ENCODE measurements at regions not wholly inside any gene's neighbourhood (a gene's known extent, or its start where the extent isn't known, plus 50 kb on each side); places are given as distances from the start of the nearest gene placed in this dataset.

DNA sequence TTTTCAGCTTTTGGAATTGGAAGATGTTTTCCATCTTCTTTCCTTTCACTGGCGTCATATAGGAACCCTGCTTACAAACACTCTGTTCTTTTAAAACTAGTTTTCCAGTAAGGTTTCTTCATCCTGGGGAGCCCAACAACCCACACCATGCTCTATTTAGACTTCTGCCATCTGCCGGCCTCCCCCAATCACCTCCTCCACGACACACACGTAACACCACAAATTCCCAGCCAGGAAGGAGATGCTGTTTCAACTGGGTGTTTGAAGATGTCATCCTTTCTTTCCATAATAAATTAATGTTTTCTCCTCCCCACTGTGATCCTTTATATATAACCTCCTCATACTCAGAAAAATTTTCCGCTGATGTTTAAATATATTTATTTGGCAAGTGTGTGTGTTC is 231.4 kb upstream of the DDHD1 start:
- POLR2A ChIA-PET: no interaction called here
- CTCF ChIA-PET: no interaction called here
- no peak for DNase-seq (ENCODE audit: extremely low spot score)
- TF ChIP-seq SP1 (IDR thresholded peaks at IDR 0.05) (no peak), ARNT (IDR thresholded peaks at IDR 0.05) (no peak), FOXA1 (IDR thresholded peaks at IDR 0.05) (no peak), ELF4 (IDR thresholded peaks at IDR 0.05) (no peak), FOXK2 (IDR thresholded peaks at IDR 0.05) (no peak), BHLHE40 (IDR thresholded peaks at IDR 0.05; ENCODE audit: borderline replicate concordance) (no peak), TARDBP (IDR thresholded peaks at IDR 0.05) (no peak), SUZ12 (IDR thresholded peaks at IDR 0.05) (no peak), NFRKB (IDR thresholded peaks at IDR 0.05) (no peak), FOXM1 (IDR thresholded peaks at IDR 0.05; ENCODE audit: borderline replicate concordance) (no peak), CTBP1 (IDR thresholded peaks at IDR 0.05; ENCODE audit: borderline replicate concordance) (no peak), L3MBTL2 (conservative IDR thresholded peaks at IDR 0.05) (no peak), LEF1 (IDR thresholded peaks at IDR 0.05; ENCODE audit: borderline replicate concordance) (no peak), HDGF (IDR thresholded peaks at IDR 0.05; ENCODE audit: borderline replicate concordance) (no peak), ZNF384 (IDR thresholded peaks at IDR 0.05) (no peak)
- TF ChIP-seq, protein P1, sequence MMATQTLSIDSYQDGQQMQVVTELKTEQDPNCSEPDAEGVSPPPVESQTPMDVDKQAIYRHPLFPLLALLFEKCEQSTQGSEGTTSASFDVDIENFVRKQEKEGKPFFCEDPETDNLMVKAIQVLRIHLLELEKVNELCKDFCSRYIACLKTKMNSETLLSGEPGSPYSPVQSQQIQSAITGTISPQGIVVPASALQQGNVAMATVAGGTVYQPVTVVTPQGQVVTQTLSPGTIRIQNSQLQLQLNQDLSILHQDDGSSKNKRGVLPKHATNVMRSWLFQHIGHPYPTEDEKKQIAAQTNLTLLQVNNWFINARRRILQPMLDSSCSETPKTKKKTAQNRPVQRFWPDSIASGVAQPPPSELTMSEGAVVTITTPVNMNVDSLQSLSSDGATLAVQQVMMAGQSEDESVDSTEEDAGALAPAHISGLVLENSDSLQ (IDR thresholded peaks at IDR 0.05): no peak

GRCh38 chr14:53384073-53384472 is 230.9 kb upstream of the DDHD1 start:
- TF ChIP-seq ELF4 (IDR thresholded peaks at IDR 0.05): no peak
- no peak for TF ChIP-seq TARDBP (IDR thresholded peaks at IDR 0.05)
- TF ChIP-seq L3MBTL2 (conservative IDR thresholded peaks at IDR 0.05): no peak
- no peak for TF ChIP-seq BHLHE40 (IDR thresholded peaks at IDR 0.05; ENCODE audit: borderline replicate concordance)
- no peak for DNase-seq (ENCODE audit: extremely low spot score)
- POLR2A ChIA-PET: no interaction called here
- CTCF ChIA-PET: interaction anchor here (0.6 kb wide), 1 partner anchor 29 kb away, joined by 3 read pairs; no protein-coding TSS in a partner anchor

GRCh38 chr14:53381895-53382294 is 228.8 kb upstream of the DDHD1 start:
- ChIA-PET POLR2A (no interaction called here), CTCF (no interaction called here)
- TF ChIP-seq FOXA1 (IDR thresholded peaks at IDR 0.05) (no peak), ARNT (IDR thresholded peaks at IDR 0.05) (no peak), NFRKB (IDR thresholded peaks at IDR 0.05) (no peak), FOXK2 (IDR thresholded peaks at IDR 0.05) (no peak), SP1 (IDR thresholded peaks at IDR 0.05) (no peak), TARDBP (IDR thresholded peaks at IDR 0.05) (no peak), CTBP1 (IDR thresholded peaks at IDR 0.05; ENCODE audit: borderline replicate concordance) (no peak), FOXM1 (IDR thresholded peaks at IDR 0.05; ENCODE audit: borderline replicate concordance) (no peak), ZNF384 (IDR thresholded peaks at IDR 0.05) (no peak), LEF1 (IDR thresholded peaks at IDR 0.05; ENCODE audit: borderline replicate concordance) (no peak), L3MBTL2 (conservative IDR thresholded peaks at IDR 0.05) (no peak), BHLHE40 (IDR thresholded peaks at IDR 0.05; ENCODE audit: borderline replicate concordance) (no peak), SUZ12 (IDR thresholded peaks at IDR 0.05) (no peak), ELF4 (IDR thresholded peaks at IDR 0.05) (no peak)
- TF ChIP-seq, protein P1 (IDR thresholded peaks at IDR 0.05): no peak
- no peak for DNase-seq (ENCODE audit: extremely low spot score)

- CTCF ChIA-PET: no interaction called here
- no peak for DNase-seq (ENCODE audit: extremely low spot score)
- POLR2A ChIA-PET: no interaction called here
- TF ChIP-seq LEF1 (IDR thresholded peaks at IDR 0.05; ENCODE audit: borderline replicate concordance) (no peak), BHLHE40 (IDR thresholded peaks at IDR 0.05; ENCODE audit: borderline replicate concordance) (no peak), SP1 (IDR thresholded peaks at IDR 0.05) (no peak), SUZ12 (IDR thresholded peaks at IDR 0.05) (no peak), FOXM1 (IDR thresholded peaks at IDR 0.05; ENCODE audit: borderline replicate concordance) (no peak), ZNF384 (IDR thresholded peaks at IDR 0.05) (no peak), HDGF (IDR thresholded peaks at IDR 0.05; ENCODE audit: borderline replicate concordance) (no peak), NFRKB (IDR thresholded peaks at IDR 0.05) (no peak), ARNT (IDR thresholded peaks at IDR 0.05) (no peak), TARDBP (IDR thresholded peaks at IDR 0.05) (no peak), FOXK2 (IDR thresholded peaks at IDR 0.05) (no peak)
Measured at GRCh38 chr14:53380867-53381225, 227.7 kb upstream of the DDHD1 start.

DNA sequence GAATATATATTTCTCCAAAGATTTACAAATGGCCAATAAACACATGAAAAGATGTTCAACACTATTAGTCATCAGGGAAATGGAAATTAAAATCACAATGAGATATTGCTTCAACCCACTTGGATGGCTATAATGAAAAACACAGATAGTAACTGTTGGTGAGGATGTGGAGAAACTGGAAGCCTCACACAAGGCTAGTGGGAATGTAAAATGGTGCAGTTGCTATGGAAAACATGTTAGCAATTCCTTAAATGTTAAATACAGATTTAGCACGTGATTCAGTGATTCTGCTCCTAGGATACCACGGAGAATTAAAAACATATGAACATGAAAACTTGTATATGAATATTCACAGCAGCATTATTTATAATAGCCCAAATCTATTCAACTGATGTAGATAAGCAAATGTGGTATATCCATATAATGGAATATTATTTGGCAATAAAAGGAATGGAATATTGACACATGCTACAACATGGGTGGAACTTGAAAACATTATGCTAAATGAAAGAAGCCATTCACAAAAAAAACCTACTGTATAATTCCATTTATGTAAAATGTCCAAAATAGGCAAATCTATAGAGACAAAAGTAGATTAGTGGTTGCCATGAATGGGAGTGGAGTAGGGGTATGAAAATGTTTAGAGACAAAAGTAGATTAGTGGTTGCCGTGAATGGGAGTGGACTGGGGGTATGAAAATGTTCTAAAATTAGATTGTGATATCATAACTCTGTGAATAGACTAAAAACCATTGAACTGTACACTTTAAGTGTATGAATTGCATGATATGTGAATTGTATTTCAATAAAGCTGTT is 227.1 kb upstream of the DDHD1 start:
- POLR2A ChIA-PET: no interaction called here
- CTCF ChIA-PET: no interaction called here
- no peak for TF ChIP-seq BHLHE40 (IDR thresholded peaks at IDR 0.05; ENCODE audit: borderline replicate concordance)
- TF ChIP-seq NFRKB (IDR thresholded peaks at IDR 0.05): no peak
- TF ChIP-seq ZNF384 (IDR thresholded peaks at IDR 0.05): no peak
- TF ChIP-seq TARDBP (IDR thresholded peaks at IDR 0.05): no peak
- TF ChIP-seq CTBP1 (IDR thresholded peaks at IDR 0.05; ENCODE audit: borderline replicate concordance): no peak
- no peak for TF ChIP-seq HDGF (IDR thresholded peaks at IDR 0.05; ENCODE audit: borderline replicate concordance)
- TF ChIP-seq ELF4 (IDR thresholded peaks at IDR 0.05): no peak
- TF ChIP-seq SP1 (IDR thresholded peaks at IDR 0.05): no peak
- TF ChIP-seq FOXA1 (IDR thresholded peaks at IDR 0.05): no peak
- no peak for TF ChIP-seq FOXK2 (IDR thresholded peaks at IDR 0.05)
- TF ChIP-seq, protein P1 (IDR thresholded peaks at IDR 0.05): no peak
- TF ChIP-seq SUZ12 (IDR thresholded peaks at IDR 0.05): no peak
- no peak for TF ChIP-seq ARNT (IDR thresholded peaks at IDR 0.05)

DNA sequence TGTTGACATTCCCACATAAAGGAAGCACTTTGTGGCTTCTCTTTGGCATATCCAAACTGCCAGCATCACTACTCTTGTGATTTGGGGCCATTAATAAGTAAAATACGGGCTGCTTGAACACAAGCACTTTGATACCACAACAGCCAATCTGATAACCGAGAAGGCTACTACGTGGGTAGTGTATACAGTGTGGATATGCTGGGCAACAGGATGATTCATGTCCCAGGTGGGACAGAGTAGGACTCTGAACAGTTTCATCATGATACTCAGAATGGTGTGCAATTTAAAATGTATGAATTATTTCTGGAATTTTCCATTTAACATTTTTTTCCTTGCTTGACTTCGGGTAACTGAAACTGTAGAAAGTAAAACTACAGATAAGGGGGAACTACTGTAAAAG is 225.0 kb upstream of the DDHD1 start:
- DNase-seq (ENCODE audit: extremely low spot score): no peak
- ChIA-PET POLR2A (no interaction called here), CTCF (no interaction called here)
- TF ChIP-seq ELF4 (IDR thresholded peaks at IDR 0.05) (no peak), LEF1 (IDR thresholded peaks at IDR 0.05; ENCODE audit: borderline replicate concordance) (no peak), NFRKB (IDR thresholded peaks at IDR 0.05) (no peak), SUZ12 (IDR thresholded peaks at IDR 0.05) (no peak), SP1 (IDR thresholded peaks at IDR 0.05) (no peak)

More for the DNA sequence above, 227.1 kb upstream of the DDHD1 start:
- no peak for DNase-seq (ENCODE audit: extremely low spot score)

All from HEK293T (cell line).